Anterior cingulate cortex (tissue), 58 donors: ENCODE measurements at regions not wholly inside any gene's neighbourhood (a gene's known extent, or its start where the extent isn't known, plus 50 kb on each side); places are given as distances from the start of the nearest gene placed in this dataset.

Source experiments
- DNase-seq, 58 donors: peaks; one replicate each; lab custom pipeline; 2025; lab: John Stamatoyannopoulos, UW

DNA sequence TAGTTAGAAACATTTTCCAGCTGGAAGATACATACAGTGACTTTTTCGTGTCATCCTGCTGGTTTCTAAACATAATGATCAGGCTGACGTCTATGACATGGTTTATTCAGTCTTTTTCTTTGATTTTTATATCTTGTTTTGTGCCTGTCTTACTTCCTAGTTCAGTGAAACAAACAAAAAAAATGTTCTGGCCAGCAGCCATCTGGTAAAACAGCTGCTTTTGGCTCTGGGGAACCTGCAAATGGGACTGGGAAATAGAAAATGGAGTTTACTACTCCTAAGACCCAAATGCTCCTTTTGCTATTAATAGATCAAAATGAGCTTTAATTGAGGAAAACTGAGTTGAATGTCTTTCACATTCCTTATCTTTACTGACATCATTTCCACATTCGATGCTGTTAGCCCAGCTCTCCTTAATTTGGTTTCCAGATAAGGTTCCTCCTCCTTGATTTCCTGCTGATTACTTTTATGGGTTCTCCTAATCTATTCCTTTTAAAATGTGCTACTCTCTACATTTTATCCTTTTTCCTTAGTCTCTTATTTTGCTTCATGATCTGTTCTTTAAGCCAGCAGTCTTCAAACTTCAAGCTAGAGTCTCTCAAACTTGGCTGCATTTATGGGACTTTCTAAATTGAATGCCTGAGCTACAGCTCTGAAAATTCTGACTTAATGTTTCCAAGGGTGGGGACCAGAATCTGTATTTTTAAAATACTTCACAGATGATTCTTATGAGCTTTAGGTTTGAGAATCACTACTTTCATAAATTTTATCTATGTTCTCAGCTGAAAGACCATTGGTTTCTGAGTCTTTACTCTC, 499.5 kb downstream of the ANKRD50 start:
- DNase-seq = no peak

DNA sequence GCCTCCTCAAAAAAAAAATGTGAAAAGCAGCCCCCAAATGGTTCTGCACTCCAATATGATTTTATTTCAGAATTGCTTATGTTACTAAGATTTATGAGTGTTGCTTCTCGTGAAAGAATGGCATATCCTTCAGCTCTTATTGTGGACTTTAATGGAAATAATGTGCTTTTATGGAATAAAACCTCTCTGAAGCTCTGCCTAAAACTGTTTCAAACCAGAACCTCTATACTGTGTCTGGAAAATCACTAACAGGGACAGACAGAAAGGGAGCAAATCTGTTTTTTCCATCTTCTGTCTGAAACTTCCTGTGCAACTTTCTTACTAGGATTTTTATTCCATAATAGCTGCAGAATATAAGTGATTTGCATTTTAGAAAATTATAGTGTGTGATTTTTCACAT, 493.1 kb downstream of the ANKRD50 start:
- no peak for DNase-seq

DNA sequence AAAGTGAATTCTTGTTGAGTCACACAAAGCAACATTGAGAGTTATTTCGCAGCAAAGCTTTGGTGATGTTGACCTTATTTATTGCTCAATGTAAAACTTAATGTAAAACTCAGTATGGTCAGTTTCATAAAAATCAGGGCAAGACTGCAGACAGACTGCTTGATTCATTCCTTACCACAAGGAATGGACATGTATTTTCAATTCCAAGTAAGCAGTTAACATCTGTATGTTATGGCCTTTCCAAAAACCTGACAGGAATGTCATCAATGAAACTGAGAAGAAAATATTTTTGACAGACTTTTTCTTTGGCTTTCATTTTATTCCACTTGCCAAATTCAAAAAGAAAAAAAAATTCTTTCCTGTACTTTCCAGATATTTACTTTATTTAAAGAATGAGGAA, 488.3 kb downstream of the ANKRD50 start:
- no peak for DNase-seq

GRCh38 chr4:124227981-124228380, 484.6 kb downstream of the ANKRD50 start:
- no peak for DNase-seq

GRCh38 chr4:124230268-124230667, 482.3 kb downstream of the ANKRD50 start:
- no peak for DNase-seq

DNA sequence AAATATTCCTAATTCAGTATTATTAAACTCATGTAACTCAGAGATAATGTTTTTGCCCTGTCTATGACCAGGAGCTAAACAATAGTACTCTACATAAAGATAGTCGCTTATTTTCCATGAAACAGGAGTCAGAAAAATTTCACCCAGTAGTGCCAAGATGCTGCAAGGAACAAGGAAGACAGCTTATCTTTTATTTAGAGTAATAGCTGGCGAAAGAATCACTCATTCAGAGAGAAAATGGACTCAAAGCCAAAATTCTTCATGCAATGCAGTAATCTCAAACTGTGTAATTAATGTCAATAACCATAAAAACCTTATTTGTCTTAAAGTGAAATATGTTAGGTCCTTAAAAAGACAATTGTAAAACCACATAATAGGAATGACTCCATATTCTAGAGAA, 477.8 kb downstream of the ANKRD50 start:
- DNase-seq = no peak

DNA sequence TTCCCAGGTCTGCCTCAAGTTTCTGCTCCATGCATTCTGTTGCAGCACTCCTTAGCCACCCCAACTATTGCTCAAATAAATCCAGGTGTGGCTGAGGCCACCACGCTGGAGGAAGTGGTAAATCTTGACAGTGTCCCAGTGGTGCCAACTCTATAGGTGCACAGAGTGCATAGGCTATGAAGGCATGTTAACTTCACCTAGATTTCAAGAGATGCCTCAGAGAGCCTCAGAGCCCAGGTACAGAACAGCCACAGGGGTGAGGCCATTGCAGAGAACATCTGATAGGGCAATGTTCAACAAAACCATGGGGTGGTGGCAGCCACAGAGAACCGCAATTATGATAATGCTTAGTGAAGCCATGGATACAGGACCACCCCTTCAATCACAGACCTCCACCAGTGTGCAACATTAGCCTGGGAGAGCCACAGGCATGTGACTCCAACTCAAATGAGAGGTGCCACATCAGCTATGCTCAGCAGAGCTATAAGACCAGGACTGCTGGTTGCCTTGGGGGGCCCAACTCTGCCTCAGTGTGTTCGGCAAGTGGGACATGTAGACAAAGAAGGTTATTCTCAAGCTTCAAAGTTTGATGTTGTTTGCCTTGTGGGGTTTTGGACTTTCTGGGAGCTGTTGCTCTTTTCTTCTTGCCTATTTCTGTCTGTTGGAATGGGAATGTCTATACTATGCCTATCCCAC, 468.7 kb downstream of the ANKRD50 start:
- DNase-seq = no peak

DNA sequence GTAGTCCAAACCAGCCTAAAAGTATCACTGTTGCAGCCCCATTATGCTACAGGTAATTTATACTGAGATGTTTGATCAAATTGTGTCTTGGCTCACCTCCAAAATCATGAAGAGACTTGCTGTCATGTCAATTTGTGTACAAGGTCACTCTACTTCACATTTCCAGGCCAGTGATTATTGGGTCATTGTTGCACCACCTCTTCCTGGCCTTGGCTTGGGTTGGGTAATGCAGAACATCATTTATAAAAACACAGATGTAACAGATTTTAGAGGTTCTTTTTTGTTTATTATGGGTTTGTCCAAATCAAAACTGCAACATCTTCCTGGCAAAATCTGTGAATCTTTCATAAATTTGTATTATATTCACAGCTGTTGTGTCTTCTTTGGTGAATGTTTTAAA, 459.5 kb downstream of the ANKRD50 start:
- no peak for DNase-seq

DNA sequence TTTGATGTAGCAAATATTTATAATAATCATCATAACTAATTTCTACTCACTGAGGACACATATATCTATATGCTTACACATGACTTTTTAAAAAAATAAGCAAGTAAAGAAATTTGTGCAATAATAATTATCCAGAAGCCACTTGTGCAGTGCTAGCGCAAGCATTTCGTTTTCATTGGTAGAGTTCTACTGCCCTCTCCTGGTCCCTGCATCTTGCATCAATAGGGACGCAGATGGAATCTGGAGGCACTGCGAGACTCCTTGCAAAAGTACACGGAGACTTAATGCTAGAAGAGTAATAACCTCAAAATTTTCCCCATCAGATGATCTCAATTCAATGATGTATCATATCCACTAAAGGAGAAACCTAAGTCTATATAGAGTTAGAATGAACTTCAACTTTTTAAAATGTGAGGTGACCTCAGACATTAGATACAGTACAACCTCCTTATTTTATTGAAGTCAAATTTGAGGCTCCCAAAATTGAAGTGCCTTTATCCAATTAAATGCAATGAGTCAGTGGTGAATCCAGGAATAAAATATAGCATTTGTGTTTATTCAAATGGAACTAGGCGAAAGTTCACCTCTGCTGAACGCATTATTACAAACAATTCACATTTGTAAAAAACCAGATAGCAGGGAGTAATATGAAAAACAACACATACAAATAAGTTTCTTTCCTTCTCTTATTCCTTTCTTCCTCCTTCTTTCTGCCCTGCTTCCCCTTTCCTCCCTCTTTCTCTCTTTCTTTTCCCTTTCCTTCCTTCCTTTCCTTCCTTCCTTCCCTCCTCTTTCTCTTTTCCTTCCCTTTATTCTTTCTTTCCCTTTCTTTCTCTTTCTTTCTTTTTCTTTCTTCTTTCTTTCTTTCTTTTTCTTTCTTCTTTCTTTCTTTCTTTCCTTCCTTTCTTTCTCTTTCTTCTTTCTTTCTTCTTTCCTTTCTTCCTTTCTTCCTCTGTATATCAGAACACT, 450.0 kb downstream of the ANKRD50 start:
- peak in 45 of 58 donors; percentile 0 to 71 (median 12) for DNase-seq

GRCh38 chr4:124265701-124266100, 446.8 kb downstream of the ANKRD50 start:
- DNase-seq = no peak

- no peak for DNase-seq
These were observed 445.8 kb downstream of the ANKRD50 start for GRCh38 chr4:124266721-124267120.

DNA sequence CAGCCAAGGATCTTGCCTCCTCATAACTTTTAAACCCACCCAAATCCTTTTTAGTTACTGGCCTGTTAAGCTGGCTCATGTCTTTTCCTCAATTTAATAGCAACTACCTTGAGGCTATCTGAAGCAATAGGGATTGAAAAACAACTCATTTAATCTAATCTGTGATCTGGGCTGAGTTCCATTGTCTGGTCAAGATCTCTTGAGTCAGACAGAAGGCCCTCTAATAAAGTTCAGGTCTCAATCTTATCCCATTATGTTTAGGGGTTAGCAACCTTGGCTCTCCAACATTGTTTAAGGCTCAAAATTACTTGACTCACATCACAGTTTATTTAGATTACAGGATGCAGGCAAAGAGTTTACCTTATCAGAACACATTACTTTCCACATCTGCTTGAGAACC, 436.1 kb downstream of the ANKRD50 start:
- DNase-seq = no peak

DNA sequence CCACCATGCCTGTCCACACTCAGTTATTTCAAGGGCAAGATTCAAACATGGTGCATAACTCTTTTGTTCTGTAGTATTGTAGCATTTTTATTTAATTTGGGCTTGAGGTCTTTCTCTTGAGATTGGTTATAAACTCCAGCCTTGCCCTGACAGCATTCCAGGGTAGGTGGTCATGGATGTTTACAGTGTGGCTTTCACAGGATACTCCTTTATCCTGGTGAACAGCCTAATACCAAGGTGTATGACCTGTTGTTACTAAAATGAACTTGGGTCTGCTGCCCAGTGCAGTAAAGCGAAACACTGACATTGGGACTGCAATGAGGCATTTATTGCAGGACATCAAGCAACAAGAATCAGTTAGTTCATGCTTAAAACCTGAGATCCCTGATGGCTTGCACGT, 434.8 kb downstream of the ANKRD50 start:
- no peak for DNase-seq

- no peak for DNase-seq
These were observed 434.1 kb downstream of the ANKRD50 start for GRCh38 chr4:124278477-124278876.

DNA sequence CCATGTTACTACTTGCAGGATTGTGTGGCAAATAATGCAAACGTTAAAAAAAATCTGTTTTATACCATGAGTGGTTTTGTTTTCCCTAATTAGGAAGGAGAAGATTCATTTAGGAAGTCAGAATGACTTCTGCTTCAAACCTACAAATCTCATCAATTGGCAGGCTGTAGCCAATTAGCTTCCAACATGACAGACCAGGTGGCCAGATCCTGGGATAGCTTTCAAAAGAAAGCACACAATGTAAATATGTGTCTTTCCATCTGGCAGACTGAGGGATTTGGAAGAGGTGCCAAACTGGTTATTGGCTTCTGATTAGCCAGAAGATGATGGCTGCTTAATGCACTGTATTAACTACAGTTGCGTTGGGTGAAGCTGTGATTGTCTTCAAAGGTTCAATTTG, 432.8 kb downstream of the ANKRD50 start:
- DNase-seq = no peak

GRCh38 chr4:124282301-124282898, 430.1 kb downstream of the ANKRD50 start:
- DNase-seq = no peak

GRCh38 chr4:124288706-124289486, 423.6 kb downstream of the ANKRD50 start:
- no peak for DNase-seq

- DNase-seq = no peak
These were observed 421.9 kb downstream of the ANKRD50 start for GRCh38 chr4:124290678-124291077.

DNA sequence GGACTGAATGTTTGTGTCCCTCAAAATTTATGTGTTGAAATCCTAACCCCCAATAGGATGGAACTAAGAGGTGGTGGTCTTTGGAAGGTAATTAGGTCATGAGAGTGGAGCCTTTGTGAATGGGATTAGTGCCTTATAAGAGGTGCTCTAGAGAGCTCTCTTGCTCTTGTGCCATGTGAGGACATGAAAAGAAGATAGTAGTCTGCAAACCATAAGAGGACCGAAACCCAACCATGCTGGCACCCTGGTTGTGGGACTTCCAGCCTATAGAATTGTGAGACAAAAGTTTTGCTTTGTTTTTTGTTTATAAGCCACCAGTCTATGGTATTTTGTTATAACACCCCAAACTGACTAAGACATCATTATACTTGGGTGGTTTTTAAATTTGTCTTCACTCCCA, 417.1 kb downstream of the ANKRD50 start:
- DNase-seq = no peak

GRCh38 chr4:124304941-124305340, 407.6 kb downstream of the ANKRD50 start:
- DNase-seq = no peak
